GM21390 (cell line): ENCODE measurements at regions not wholly inside any gene's neighbourhood (a gene's known extent, or its start where the extent isn't known, plus 50 kb on each side); places are given as distances from the start of the nearest gene placed in this dataset.
"Not testable (repeated sequence)": the region's sequence is repeated elsewhere in the genome, so short reads cannot be mapped to it uniquely, and the experiment has no call there.

Source experiments
- ATAC-seq: cut with Tn5 transposase; IDR thresholded peaks from one replicate; pipeline ENCODE4 v1.9.1; 2021; ENCODE audit not compliant: unreplicated experiment

DNA sequence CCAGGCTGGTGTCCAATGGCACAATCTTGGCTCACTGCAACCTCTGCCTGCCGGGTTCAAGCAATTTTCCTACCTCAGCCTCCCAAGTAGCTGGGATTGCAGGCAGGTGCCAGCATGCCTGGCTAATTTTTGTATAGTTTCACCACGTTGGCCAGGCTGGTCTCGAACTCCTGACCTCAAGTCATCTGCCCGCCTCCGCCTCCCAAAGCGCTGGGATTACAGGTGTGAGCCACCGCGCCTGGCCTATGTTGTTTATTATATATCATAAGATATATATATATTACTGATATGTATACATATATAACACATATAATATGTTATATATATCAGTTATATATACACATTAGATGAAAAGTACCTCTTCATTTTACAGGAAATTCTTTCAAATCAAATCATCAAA, 914.7 kb downstream of the FOXD4L5 start:
- ATAC-seq: not testable (repeated sequence)

DNA sequence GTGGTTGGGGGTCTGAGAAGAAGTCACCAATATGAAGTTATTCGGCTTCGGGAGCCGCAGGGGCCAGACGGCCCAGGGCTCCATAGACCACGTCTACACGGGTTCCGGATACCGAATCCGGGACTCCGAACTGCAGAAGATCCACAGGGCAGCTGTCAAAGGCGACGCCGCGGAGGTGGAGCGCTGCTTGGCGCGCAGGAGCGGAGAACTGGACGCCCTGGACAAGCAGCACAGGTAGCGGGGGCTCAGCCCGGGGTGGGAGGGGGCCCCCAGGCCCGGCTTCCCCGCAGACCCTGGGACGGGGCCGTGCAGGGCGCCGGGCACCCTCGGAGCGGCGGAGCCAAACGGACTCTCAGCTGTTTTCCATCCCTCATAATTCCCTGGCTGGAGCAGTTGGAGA, 915.4 kb downstream of the FOXD4L5 start:
- not testable (repeated sequence) for ATAC-seq

DNA sequence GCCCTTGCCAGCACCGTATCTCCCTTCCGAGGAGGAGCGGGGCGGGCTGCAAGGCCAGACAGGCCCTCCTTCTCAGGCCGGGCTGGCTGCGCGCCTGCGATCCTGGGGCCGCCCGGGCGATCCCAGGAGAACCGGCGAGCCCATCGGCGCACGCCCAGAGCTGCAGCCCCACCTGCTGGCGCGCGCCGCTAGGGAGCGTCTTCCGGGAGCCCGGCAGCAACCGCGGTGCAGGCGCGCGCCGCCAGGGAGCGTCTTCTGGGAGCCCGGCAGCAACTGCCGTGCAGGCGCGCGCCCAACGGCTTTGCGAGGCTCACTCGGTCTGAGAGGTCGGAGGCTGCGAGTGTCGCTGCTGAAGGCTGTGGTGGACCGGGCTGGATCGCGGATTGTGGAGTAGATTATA, 915.9 kb downstream of the FOXD4L5 start:
- peak; percentile 100 for ATAC-seq

DNA sequence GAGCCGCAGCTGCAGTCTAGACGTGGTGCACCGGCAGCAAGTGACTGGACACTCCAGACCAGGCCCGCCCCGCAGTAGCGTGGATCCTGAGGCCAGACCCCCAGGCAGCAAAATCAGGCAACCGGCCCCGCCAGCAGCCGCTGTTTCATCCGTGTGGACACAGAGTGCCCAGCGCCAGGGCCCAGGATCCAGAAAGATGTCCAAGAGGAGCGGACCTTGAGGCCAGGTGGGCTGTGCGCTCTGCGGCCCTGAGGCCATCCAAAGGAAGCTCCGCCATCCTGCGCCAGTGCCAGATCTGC, 916.4 kb downstream of the FOXD4L5 start:
- not testable (repeated sequence) for ATAC-seq

DNA sequence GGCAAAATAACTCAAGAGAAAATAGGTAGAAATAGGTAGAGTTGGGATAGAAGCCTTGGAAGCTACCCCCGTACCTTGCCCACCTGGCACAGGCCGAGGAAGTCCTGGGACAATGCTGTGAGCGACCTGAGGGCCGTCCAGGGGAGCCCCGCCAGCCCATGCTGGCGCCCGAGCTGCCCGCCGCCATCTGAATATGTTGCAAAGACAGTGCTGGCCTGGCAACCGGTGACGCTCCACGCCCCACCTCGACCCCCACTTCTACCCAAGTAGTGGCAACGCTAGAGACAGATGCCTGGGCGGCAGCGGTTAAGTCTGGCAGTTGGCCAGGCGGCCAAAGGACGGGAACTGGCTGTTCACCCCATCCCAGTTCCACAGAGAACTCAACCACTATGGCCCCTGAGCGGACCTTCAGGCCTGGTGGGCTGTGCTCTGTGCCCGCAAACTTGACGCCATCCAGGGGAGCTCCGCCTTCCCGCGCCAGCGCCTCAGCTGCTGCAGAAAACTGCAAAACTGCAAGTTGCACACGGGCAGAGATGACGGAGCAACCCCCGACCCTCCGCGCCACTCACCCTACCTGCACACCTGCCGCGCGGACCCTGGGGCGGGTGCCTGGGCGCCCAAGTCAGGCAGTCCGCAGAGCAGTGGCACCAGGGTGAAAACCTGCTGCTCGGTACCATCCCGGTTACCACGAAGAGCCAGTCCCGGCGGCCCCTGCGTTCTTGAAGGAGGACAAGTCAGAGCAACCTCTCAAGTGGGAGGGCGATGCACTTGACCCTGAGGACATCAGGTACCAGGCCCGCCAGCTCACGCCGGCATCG, 917.0 kb downstream of the FOXD4L5 start:
- not testable (repeated sequence) for ATAC-seq
